SK-N-SH (cell line): ENCODE measurements at regions not wholly inside any gene's neighbourhood (a gene's known extent, or its start where the extent isn't known, plus 50 kb on each side); places are given as distances from the start of the nearest gene placed in this dataset.

ENCODE experiments used
- CTCF ChIA-PET: fragments of 300-600, 350-600 bp; formaldehyde crosslinking; extraction: SDS; loops from one replicate; lab custom pipeline; 2021; lab: Yijun Ruan, JAX
- POLR2A ChIA-PET: fragments of 350-600 bp; sonication (Branson Sonifier 250); formaldehyde crosslinking; extraction: SDS; loops from one replicate; lab custom pipeline; 2020; ENCODE audit warnings: antibody characterized with exemption, inconsistent platforms; lab: Yijun Ruan, JAX
- DNase-seq: peaks from one replicate; pipeline ENCODE4 v3.0.0; 2012
- H2AFZ ChIP-seq: fragments of 200-600 bp; sonication (generic); 2 replicates; pipeline ENCODE4 v1.8.1; 2016; ENCODE audit warnings: antibody characterized with exemption, mild to moderate bottlenecking, low read depth
- H3F3A ChIP-seq: fragments of 200-600 bp; sonication (generic); replicated peaks from 2 replicates; pipeline ENCODE3; 2016; ENCODE audit warnings: antibody characterized with exemption, mild to moderate bottlenecking; ENCODE audit not compliant: insufficient read depth
- H3K27ac ChIP-seq, 2 experiments: fragments of 200-500 bp in 1 of 2; fragments of 200-600 bp in 1 of 2; sonication (Bioruptor generic) in 1 of 2; sonication (generic), shearing (Covaris generic) in 1 of 2; 2 replicates each; pipeline versions ENCODE4 v1.5.1 to v1.6.1; 2014 to 2016; ENCODE audit warnings: low read depth in 2 of 2, inconsistent platforms in 1 of 2, low read length in 1 of 2, mild to moderate bottlenecking in 1 of 2, mixed read lengths in 1 of 2
- H3K27me3 ChIP-seq: fragments of 200-600 bp; sonication (generic), shearing (Covaris generic); 2 replicates; pipeline ENCODE4 v1.6.1; 2016; ENCODE audit warnings: mixed run types; ENCODE audit not compliant: insufficient read depth
- H3K36me3 ChIP-seq, 2 experiments: fragments of 200-500 bp in 1 of 2; fragments of 200-600 bp in 1 of 2; sonication (Bioruptor generic) in 1 of 2; sonication (generic) in 1 of 2; replicated peaks in 1 of 2; 2 replicates each; pipeline versions ENCODE3 to v1.5.1; 2014 to 2016; ENCODE audit warnings: low read length in 1 of 2, mild to moderate bottlenecking in 1 of 2; ENCODE audit not compliant: insufficient read depth in 2 of 2, control insufficient read depth in 1 of 2
- H3K4me1 ChIP-seq, 2 experiments: fragments of 200-500 bp in 1 of 2; fragments of 200-600 bp in 1 of 2; sonication (Bioruptor generic) in 1 of 2; sonication (generic), shearing (Covaris generic) in 1 of 2; 2 replicates each; pipeline versions ENCODE4 v1.5.1 to v1.6.1; 2014 to 2016; ENCODE audit warnings: low read depth in 1 of 2, low read length in 1 of 2, mixed run types in 1 of 2; ENCODE audit not compliant: insufficient read depth in 2 of 2, control insufficient read depth in 1 of 2
- H3K4me2 ChIP-seq: fragments of 200-600 bp; sonication (generic), shearing (Covaris generic); 2 replicates; pipeline ENCODE4 v1.6.1; 2017; ENCODE audit warnings: mixed run types
- H3K4me3 ChIP-seq, 2 experiments: fragments of 200-500 bp in 1 of 2; fragments of 200-600 bp in 1 of 2; sonication (Bioruptor generic) in 1 of 2; sonication (generic), shearing (Covaris generic) in 1 of 2; 2 replicates each; pipeline versions ENCODE4 v1.5.1 to v1.8.1; 2014 to 2016; ENCODE audit warnings: low read depth in 2 of 2, inconsistent platforms in 1 of 2, low read length in 1 of 2, mild to moderate bottlenecking in 1 of 2, mixed read lengths in 1 of 2, moderate library complexity in 1 of 2
- H3K79me2 ChIP-seq: fragments of 200-600 bp; sonication (generic); 2 replicates; pipeline ENCODE4 v1.8.1; 2017; ENCODE audit warnings: mild to moderate bottlenecking; ENCODE audit not compliant: insufficient read depth
- H3K9ac ChIP-seq: fragments of 200-600 bp; sonication (generic); 2 replicates; pipeline ENCODE4 v1.6.1; 2017; ENCODE audit warnings: mixed run types
- H3K9me2 ChIP-seq: fragments of 200-600 bp; sonication (generic); 2 replicates; pipeline ENCODE4 v1.6.1; 2017; ENCODE audit warnings: mixed run types
- H3K9me3 ChIP-seq: fragments of 200-600 bp; sonication (generic); 2 replicates; pipeline ENCODE4 v1.6.1; 2017; ENCODE audit warnings: mixed run types, mild to moderate bottlenecking, moderate library complexity
- H4K20me1 ChIP-seq: fragments of 200-600 bp; sonication (generic); 2 replicates; pipeline ENCODE4 v1.6.1; 2017; ENCODE audit warnings: mild to moderate bottlenecking, mixed run types; ENCODE audit not compliant: insufficient read depth
- CHD2 ChIP-seq: fragments of 150-350 bp; IDR thresholded peaks from 2 replicates; pipeline ENCODE4 v1.6.1; 2018; ENCODE audit warnings: low read length; ENCODE audit not compliant: partially characterized antibody
- ELF1 ChIP-seq: IDR thresholded peaks from 2 replicates; pipeline ENCODE4 v1.4.0; 2012
- EZH2phosphoT487 ChIP-seq: fragments of 200-600 bp; sonication (generic); IDR thresholded peaks from 2 replicates; pipeline ENCODE4 v1.6.1; 2017; ENCODE audit warnings: low read depth, mixed run types, mild to moderate bottlenecking, antibody characterized with exemption, moderate library complexity, borderline replicate concordance
- GABPA ChIP-seq: IDR thresholded peaks from 2 replicates; pipeline ENCODE4 v1.4.0; 2012; ENCODE audit warnings: low read depth, mild to moderate bottlenecking
- GATA2 ChIP-seq: sonication (generic); formaldehyde crosslinking; IDR thresholded peaks from 2 replicates; pipeline ENCODE4 v1.5.0; 2020; ENCODE audit warnings: mild to moderate bottlenecking, missing genetic modification reagents
- MXI1 ChIP-seq: IDR thresholded peaks from 2 replicates; pipeline ENCODE4 v1.6.1; 2012; ENCODE audit warnings: mild to moderate bottlenecking, low read depth, low read length, improper control_type of control experiment
- NFIC ChIP-seq: IDR thresholded peaks from 2 replicates; pipeline ENCODE4 v1.4.0; 2012; ENCODE audit warnings: borderline replicate concordance
- NRF1 ChIP-seq: IDR thresholded peaks from 2 replicates; pipeline ENCODE4 v1.6.1; 2012; ENCODE audit warnings: low read depth, mild to moderate bottlenecking, low read length
- PBX3 ChIP-seq: IDR thresholded peaks from 2 replicates; pipeline ENCODE4; 2012
- POLR2AphosphoS5 ChIP-seq: IDR thresholded peaks from 2 replicates; pipeline ENCODE4 v1.6.1; 2012; ENCODE audit warnings: low read depth, low read length
- RAD21 ChIP-seq: IDR thresholded peaks from 2 replicates; pipeline ENCODE4 v1.6.1; 2012; ENCODE audit warnings: mild to moderate bottlenecking, low read length
- RCOR1 ChIP-seq: fragments of 150-350 bp; IDR thresholded peaks from 2 replicates; pipeline ENCODE4 v1.6.1; 2017; ENCODE audit warnings: antibody characterized with exemption, low read length
- RXRA ChIP-seq: IDR thresholded peaks from 2 replicates; pipeline ENCODE4 v1.4.0; 2012; ENCODE audit warnings: low read depth, mild to moderate bottlenecking, borderline replicate concordance
- SIN3A ChIP-seq: IDR thresholded peaks from 2 replicates; pipeline ENCODE4 v1.6.1; 2012; ENCODE audit warnings: low read depth, mild to moderate bottlenecking, low read length, moderate library complexity, borderline replicate concordance
- TCF12 ChIP-seq: IDR thresholded peaks from 2 replicates; pipeline ENCODE4 v1.4.0; 2012
- USF1 ChIP-seq: IDR thresholded peaks from 2 replicates; pipeline ENCODE4 v1.4.0; 2012; ENCODE audit warnings: low read depth, borderline replicate concordance
- WGBS: methylation state at CpG from one replicate; pipeline ENCODE4 v1.1.6; 2017; ENCODE audit warnings: low lambda C conversion rate; 5-methylcytosine and 5-hydroxymethylcytosine counted together
- TF ChIP-seq, protein P1 (sequence below): IDR thresholded peaks from 2 replicates; pipeline ENCODE4 v1.4.0; 2012; ENCODE audit warnings: low read depth
- TF ChIP-seq, protein P2 (sequence below): fragments of 150-350 bp; IDR thresholded peaks from 2 replicates; pipeline ENCODE4 v1.6.1; 2016; ENCODE audit warnings: mild to moderate bottlenecking, low read depth, low read length

GRCh38 chr12:111056618-111057521 is 136.5 kb upstream of the MYL2 start:
- Histone ChIP-seq H3F3A (no peaks in the 10 kb centered on the region), H3K9ac (no peak overlapping the region), H3K9me3 (no peaks in the 10 kb centered on the region), H3K9me2 (no peaks in the 10 kb centered on the region), H3K4me2 (no peak overlapping the region), H3K27me3 (no peaks in the 10 kb centered on the region), H2AFZ (no peak overlapping the region), H3K4me3 (no peak overlapping the region), H3K4me1 (peaks cover 5 to 39% of the 10 kb centered on the region in 2 experiments; a peak in 2 of 4 replicates), H3K36me3 (no peaks in the 10 kb centered on the region), H3K27ac (peak overlapping the region in 1 of 2 experiments; percentile 76; a peak in 2 of 4 replicates), H3K79me2 (no peaks in the 10 kb centered on the region), H4K20me1 (no peaks in the 10 kb centered on the region)
- 64% methylated on average over 8 of the region's 8 CpGs for WGBS
- POLR2A ChIA-PET, result no interaction called here
- DNase-seq, result peak; percentile 50
- CTCF ChIA-PET, result interaction anchor here (1.0 to 4.9 kb wide), 3 partner anchors 24 to 242 kb away, joined by 4 to 23 read pairs (median 4); partner anchors contain the start of gene CUX2
- TF ChIP-seq, protein P1, sequence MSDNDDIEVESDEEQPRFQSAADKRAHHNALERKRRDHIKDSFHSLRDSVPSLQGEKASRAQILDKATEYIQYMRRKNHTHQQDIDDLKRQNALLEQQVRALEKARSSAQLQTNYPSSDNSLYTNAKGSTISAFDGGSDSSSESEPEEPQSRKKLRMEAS, result no peak
- TF ChIP-seq GABPA (no peak), MXI1 (no peak), RCOR1 (no peak), POLR2AphosphoS5 (no peak), NRF1 (no peak), PBX3 (no peak), RAD21 (no peak), ELF1 (no peak), SIN3A (no peak), TCF12 (no peak), CHD2 (no peak)
- TF ChIP-seq, protein P2, sequence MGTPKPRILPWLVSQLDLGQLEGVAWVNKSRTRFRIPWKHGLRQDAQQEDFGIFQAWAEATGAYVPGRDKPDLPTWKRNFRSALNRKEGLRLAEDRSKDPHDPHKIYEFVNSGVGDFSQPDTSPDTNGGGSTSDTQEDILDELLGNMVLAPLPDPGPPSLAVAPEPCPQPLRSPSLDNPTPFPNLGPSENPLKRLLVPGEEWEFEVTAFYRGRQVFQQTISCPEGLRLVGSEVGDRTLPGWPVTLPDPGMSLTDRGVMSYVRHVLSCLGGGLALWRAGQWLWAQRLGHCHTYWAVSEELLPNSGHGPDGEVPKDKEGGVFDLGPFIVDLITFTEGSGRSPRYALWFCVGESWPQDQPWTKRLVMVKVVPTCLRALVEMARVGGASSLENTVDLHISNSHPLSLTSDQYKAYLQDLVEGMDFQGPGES, result no peak
- TF ChIP-seq, all 33 proteins: peak for 0

- no peaks in the 10 kb centered on the region for H3K36me3 ChIP-seq
- peaks cover 5 to 25% of the 10 kb centered on the region in 2 experiments; a peak in 2 of 4 replicates for H3K4me1 ChIP-seq
- no peak overlapping the region for H2AFZ ChIP-seq
- no peak overlapping the region for H3K9ac ChIP-seq
- H3K27me3 ChIP-seq, result no peaks in the 10 kb centered on the region
- H3K27ac ChIP-seq, result no peak overlapping the region
- 68% methylated on average over 7 of the region's 17 CpGs for WGBS
- H3F3A ChIP-seq, result no peaks in the 10 kb centered on the region
- CTCF ChIA-PET, result interaction anchor here (0.8 to 4.9 kb wide), 4 partner anchors 22 to 396 kb away, joined by 3 to 23 read pairs (median 4); partner anchors contain the start of gene CUX2
- TF ChIP-seq USF1 (no peak), PBX3 (no peak), NRF1 (no peak), NFIC (no peak), GABPA (no peak), SIN3A (no peak), EZH2phosphoT487 (no peak), GATA2 (no peak), RXRA (no peak)
- TF ChIP-seq, protein P2, result no peak
- H3K9me2 ChIP-seq, result no peaks in the 10 kb centered on the region
- DNase-seq, result no peak
- no peaks in the 10 kb centered on the region for H3K9me3 ChIP-seq
- no peaks in the 10 kb centered on the region for H3K79me2 ChIP-seq
- H3K4me3 ChIP-seq, result no peak overlapping the region
- POLR2A ChIA-PET, result no interaction called here
- no peak overlapping the region for H3K4me2 ChIP-seq
- H4K20me1 ChIP-seq, result no peaks in the 10 kb centered on the region
These were observed 135.0 kb upstream of the MYL2 start for GRCh38 chr12:111055181-111055880.
